NCI-H69 (cell line): ENCODE measurements at regions not wholly inside any gene's neighbourhood (a gene's known extent, or its start where the extent isn't known, plus 50 kb on each side); places are given as distances from the start of the nearest gene placed in this dataset.
"Not testable (repeated sequence)": the region's sequence is repeated elsewhere in the genome, so short reads cannot be mapped to it uniquely, and the experiment has no call there.

Source experiments
- DNase-seq: peaks from one replicate; lab custom pipeline; 2025; lab: John Stamatoyannopoulos, UW

DNA sequence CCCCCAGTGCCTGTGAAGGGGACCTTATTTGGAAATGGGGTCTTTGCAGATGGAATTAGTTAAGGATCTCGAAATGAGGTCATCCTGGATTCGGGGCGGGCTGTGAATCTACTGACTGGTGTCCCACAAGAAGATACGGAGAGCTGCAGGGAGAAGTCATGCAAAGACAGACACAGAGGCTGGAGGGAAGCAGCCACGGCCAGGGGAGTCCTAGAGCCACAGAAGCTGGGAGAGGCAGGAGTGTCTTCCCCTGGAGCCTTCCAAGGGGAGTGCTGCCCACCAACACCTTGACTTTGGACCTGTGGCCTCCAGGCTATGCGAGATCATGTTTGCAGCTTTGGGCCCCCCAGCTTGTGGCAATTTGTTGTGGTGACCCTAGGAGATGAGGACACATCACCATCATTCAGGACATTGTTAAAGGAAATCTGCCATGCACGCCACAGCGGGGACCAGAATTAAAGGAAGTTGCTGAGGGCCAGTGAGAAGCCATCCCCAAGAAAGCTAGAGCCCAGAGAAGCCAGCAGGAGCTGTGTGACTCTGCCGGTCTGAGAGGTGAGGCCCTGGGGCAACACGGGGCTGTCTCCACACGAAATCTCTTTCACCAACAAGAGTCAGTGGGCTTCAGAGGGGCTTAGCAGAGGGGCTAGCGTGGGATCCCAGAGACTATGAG lies 434.7 kb downstream of the BRD1 start:
- no peak for DNase-seq

DNA sequence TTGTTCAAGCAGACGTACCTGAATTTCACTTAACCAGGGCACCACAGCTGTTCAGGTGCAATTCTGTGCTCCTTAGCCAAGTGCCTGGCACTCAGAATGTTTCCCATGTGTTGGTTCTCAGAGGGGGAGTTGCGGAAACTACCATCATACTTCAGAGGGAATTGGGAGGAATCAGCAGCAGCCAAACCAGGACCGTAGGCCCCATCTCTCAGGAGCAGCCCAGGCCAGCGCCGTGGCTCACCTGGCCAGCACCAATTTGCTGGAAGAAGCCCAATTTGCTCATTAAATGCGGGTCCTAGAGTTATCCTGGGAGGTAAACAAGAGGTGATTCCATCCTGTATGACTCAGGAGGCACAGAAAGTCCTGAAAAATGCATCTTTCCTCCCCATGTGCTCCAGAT lies 435.4 kb downstream of the BRD1 start:
- DNase-seq: no peak

DNA sequence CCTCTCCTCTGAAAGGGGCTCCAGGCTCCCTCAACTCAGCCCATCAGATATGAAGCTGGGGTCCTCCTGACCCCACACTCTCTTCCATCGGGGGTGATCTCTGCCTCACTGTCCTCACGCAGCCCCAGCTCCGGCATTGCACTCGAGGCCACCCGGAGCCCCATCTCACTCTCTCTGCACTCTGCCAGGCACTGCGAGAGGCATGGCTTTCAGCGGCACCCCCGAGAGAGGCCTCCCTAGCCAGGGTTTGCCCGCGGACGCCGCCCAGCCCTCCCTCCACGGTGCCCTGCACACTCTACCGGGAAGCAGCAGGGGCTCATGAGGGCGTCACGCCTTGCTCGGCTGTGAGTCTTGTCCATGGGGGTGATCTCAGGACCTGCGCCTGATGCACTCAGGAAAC lies 436.2 kb downstream of the BRD1 start:
- no peak for DNase-seq

DNA sequence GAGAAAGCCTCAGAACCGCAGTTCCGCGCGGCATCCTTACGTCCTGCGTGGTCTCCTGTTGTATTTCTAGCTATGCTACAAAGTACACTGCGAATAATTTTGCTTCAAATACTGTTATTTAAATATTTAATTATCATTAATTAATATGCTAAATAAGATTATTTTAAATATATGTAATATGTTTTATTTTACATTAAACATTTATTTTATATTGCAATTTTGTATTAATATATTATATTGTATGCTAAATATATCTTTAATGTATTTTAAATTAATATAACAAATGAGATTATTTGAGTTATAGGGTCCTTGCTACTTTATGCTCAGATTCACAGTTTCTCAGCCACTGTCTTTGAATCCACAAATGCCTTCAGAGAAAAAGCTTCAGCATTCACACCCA lies 436.7 kb downstream of the BRD1 start:
- no peak for DNase-seq

DNA sequence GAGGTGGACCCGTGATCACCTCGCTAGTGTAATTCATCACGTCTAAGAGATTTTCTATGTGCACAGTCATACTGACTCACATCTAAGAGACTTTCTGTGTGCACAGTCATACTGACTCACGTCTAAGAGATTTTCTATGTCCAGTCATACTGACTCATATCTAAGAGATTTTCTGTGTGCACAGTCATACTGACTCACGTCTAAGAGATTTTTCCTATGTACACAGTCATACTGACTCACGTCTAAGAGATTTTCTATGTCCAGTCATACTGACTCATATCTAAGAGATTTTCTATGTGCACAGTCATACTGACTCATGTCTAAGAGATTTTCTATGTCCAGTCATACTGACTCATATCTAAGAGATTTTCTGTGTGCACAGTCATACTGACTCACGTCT lies 443.8 kb downstream of the BRD1 start:
- not testable (repeated sequence) for DNase-seq

DNA sequence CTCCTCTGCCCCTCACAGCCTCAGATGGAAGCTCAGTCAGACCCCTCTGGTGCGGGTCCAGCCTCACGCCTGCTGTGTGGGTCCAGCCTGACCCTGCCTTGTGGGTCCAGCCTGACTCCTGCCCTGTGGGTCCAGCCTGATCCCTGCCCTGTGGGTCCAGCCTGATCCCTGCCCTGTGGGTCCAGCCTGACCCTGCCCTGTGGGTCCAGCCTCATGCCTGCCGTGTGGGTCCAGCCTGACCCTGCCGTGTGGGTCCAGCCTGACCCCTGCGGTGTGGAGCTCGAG lies 445.3 kb downstream of the BRD1 start:
- no peak for DNase-seq

DNA sequence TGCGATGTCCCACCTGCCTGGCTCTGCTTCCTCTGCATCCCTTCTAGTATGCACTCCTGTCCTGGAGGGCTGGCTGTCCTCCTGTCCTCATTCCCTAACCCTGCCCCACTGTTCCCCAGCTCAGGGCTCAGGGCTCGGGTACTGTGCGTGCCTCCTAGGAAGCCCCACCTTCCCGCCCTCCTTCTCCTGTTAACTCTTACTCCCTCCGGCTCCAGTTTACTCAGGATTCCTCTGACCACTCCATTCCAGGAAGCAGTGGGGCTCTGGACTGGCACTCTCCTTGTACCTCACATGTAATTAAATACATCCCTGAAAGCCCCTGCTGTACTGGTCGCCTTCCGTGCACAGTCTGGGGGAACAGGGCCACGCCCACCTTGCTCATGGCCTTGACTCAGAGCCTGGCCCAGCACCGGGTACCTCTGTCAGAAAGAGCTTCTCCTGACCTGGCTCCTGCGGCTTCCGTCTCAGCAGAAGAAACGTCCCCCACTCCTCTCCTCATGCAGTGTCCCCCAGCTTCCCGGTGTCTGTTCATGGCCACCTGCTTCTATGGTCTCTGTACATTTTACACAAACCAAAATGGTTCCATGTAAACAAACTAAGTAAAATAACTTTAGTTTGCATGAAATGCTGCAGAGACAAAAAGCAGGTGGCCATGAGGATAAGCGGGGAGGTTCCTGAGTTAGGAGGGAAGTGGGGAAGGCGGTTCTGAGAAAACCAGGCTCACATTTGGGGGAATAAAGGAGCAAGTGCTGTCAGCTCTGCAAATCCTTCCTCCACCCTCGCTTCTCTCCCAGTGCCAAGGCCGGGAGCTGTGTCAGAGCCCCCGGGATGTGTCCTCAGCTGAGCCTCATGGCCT lies 445.9 kb downstream of the BRD1 start:
- no peak for DNase-seq

DNA sequence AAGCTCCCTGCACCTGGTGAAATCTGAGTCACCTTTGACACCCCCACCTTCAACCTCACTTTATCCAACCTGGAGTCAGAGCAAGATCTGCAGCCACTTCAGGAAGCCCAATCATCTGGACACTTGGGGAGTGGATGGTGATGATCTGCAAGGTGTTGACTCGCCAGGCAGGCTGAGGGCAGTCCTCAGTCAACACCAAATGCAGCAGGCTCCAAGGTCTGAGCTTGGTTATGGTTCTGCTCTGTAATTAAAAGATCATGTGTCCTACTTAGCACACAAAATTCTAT lies 446.9 kb downstream of the BRD1 start:
- DNase-seq: peak; percentile 40

DNA sequence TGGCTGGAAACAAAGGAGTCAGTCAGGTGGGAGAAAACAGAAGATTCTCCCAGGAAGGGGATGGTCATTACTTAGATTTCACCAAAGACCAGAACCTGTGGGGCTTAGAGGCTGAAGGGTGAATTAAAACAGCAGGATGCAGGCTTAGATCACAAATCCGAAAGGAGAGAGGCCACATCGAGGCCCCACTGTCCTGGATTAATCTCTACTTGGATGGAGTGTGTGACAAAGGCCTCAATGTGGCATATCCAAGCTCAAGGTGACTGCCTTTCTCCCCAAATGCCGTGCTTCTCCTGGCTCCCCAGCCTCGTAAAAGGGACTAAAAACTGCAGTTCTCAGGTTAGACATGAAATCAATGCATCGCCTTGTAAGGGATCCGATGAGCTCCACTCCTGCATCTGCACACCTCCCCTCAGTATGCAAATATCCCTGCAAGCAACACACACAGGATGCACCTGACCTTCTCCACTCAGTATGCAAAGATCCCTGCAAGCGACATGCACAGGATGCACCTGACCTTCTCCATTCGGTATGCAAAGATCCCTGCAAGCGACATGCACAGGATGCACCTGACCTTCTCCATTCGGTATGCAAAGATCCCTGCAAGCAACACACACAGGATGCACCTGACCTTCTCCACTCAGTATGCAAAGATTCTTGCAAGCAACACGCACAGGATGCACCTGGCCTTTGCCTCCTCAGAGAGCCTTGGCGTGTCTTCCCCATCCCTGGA lies 447.4 kb downstream of the BRD1 start:
- DNase-seq: no peak

DNA sequence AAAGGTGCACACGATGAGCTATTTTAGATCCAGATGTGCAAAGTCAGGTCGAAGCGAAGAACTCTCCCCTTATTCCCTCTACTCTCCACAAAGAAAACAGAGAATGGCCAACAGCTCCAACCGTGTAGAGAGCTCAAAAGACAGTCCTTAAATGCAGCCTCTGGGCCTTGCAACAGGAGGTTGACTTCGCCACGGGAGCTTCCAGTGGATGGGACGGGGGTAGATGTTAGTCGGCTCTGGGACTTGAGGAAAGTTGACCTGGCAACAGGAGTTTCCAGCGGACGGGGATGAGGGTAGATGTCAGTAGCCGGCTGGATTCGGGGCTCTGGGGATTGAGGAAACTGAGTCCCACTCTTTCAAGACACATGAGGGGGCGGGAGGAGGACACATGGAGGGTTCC lies 450.4 kb downstream of the BRD1 start:
- no peak for DNase-seq

DNA sequence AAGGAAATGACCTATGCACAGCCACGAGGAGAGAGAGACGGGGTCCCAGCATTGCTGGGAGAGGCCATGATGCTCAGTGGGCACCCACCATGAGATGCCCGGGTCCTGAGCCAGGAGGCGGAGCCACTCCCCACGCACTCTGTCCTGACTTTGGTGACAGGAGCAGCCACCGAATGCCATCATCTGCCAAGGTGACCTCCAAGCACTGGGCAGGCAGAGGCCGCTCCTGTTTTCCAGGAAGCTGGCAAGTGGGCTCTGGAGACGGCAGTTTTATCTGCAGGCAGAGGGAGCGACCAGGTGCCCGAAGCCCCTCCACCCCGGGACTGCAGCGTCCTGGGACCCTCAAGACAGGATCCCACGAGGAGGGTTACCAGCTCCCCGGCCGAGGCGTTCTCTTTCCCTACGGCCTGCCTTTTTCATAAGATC lies 453.9 kb downstream of the BRD1 start:
- no peak for DNase-seq

DNA sequence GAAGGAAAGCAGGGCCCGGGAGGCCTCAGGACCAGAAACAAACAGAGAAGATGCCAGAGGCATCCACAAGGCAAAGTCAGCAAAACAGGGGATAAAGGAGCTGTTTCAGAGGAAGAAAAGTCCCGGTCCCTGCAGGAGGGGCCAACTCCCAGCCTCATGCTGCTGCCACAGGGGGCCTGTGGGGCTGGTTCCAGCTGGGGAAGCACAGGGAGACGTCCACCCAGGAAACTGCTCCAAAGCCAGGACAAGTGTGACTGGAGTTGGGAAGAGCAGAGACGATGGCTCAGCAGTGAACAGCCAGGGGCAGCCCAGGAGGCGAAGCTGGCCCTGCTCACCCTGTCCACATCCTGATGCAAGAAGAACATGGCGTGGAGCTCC lies 454.4 kb downstream of the BRD1 start:
- DNase-seq: no peak

DNA sequence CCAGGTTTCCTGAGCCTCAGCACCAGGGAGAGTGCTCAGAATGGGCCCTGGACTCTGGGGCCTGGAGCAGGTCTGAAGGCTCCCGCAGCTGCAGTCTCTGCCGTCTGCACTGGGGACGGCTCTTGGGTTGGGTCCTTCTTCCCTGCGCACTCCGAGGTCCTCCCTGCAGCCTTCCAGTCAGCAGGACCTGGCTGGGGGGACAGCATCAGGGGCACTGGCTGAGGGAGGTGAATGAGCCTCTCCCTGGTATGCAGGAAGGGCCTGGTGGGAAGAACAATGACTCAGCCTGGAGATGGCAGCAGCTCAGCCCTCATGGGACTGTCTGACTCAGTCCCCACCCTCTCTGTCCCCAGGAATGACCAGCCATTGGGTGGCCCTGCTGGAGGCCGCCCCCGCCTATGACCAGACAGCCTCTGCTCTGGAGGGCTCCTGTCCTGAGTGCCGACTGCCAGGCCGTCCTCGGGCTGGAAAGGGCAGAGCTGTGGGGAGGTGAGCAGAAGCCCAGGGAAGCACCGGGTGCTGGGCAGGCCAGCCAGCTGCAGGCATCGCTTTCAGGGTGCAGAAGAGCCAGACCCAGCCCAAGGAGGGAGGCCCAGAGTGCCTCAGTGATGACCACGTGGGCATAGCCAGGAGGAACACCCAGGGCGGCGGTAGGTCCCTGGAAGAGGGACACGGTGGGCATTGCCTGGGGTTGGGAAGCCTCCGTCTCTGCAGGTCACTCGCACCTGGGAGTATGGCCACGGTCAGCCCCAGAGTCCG lies 455.0 kb downstream of the BRD1 start:
- DNase-seq: peak; percentile 36

DNA sequence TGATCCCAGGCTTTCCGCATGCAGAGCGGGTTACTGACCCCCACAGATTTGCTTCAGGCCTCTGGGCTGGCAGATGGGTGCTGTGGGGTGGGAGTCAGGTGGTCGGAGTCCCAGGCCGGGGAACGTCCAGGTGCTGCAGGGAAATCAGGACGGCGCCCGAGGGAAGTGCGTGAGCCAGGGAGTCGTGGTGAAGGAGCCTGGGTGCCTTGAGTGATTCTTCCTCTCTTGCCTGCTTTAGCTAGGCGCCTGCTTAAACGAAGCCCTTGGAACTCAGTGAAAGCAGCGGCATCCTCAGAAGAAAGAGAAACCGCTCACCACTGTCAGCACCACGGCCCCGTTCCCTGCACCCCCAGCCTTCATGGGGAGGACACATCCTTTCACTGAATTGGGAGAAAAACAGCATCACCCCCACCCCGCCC lies 455.6 kb downstream of the BRD1 start:
- no peak for DNase-seq

DNA sequence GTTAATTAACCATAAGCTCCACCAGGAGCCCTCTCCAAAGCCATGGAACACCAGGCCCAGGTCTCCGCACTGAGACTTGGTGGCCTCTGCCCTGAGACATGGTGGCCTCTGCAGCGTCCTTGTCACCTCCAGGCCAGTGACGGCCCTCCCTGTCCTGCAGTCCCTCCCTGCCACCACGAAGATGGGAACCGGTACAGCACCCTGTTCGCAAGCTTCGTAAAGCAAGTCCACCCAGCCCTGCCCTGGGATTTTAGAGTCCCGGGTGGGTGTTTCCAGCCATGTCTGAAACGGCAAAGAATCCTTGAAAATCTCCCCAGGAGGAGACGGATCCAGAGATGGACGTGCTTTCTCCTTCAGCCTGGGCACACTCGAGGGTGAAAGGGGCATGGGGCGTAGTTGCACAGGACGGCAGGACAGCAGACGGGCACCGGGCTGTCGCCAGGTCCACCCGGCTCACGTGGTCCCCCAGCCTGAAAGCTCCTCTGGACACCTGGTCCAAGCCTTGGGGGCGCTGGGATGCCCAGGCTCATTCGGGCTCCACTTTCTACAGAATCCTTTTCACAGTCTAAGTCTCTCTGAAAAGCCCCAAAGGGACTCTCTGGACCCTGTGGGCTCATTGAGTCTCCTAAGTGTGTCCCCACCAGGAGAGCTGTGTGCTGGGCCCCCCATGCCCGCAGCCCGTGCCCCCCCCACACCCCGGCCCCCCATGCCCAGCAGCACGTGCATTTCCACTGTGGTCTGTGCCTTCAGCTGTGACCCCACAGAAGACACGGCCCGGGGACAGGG lies 456.2 kb downstream of the BRD1 start:
- DNase-seq: no peak

DNA sequence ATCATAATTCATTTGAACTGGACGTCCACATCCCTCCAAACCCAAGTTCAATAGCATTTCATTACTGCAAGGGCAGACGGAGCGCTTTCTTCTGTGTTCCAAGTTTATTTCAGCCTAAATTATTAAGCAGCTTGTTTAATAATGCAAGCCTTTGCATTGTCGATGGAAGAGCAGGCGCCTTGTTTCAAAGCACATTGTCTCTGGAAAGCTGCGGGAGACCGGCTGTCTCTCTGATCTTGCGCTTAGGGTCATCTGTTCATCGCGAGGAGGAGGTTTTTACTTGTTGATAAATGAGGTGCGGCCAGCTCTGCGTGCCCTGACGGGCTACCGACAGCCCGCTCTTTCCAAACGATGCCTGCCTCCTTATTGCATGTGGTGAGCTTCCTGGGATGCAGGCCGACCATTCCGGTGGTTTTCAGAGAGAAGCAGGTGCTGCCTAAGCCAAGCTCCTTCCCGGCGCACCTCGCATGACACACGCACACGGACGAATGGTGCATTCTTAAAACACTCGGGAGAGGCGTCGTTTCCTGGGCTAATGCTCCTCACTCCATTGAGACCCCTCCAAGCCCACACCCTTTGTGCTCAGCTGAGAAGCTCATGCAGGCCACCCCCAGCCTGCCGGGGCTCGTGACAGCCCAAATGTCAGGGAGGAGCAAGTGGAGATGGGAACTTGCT lies 456.9 kb downstream of the BRD1 start:
- no peak for DNase-seq

DNA sequence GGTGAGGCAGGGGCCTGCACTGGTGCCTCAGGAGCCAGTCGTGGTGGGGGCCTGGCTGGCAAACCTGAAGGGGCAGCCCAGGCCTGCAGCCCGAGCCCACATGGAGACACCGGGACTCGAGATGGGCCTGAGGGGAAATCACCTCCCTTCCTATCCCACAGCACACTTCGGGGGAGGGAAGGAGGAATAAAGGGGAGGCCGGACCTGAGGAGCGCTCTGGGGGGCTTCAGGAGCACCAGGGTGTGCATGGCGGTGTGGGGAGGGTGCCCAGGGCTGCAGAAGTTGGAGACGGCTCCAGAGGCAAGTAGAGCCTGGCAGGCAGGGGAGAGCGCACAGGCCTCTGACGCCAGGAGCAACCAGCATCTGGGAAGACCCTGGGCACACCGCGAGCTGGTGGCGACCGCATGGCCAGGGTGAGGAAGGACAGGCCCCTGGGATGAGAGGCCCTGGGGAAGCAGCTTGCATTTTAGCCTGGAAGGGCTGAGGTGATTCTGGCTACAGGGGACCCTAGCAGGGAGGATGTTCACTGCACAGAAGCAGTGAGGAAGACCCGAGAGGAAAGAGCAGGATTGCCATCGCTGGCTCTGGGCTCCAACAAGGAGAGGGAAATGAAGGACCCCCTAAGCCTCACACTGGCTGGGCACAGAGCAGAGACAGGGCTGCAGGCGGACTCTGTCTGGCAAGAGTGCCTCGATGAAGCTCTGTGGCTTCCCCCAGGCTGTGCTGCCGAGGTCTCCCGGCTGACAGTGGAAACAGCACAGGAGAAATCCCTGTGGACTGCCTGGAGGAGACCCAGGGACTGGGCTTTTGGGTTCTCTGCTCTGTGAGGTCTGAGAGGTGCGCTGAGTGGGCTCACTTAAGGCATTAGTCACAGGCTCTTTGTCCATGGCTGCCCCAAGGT lies 457.7 kb downstream of the BRD1 start:
- no peak for DNase-seq

DNA sequence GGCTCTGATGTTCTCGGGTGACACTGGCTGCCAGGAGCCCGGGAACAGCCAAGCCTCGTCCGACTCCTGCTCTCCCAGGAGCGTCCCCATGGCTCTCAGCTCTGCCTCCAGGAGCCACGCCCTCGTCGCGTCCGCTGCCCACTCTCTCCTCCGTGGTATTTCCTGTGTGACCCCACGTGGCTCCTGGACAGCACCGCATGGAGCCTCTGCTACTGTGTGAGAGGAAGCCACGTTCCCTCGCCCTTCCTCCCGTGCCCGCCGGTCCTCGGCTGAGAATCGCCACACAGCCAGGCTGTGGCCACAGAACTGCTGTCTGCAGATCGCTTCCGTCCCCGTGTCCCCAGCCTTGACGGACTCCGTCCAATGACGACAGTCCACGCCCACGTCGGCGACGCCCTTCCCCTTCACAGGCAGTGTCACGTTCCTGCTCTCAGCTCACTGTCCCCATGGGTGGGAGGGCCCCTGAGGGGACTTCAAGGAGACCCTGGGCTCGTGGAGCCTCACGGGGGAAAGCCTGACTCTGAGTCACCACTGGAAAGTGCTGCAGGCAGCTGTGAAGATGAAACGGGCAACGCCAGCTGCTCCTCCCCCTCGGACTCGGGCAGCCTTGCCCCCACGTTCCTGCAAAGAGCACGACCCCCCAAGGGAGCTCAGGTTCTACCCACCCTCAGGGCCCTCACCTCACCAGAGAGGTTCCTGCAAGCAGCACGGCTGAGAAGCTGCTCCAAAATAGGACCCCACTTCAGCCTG lies 458.5 kb downstream of the BRD1 start:
- DNase-seq: peak; percentile 74

DNA sequence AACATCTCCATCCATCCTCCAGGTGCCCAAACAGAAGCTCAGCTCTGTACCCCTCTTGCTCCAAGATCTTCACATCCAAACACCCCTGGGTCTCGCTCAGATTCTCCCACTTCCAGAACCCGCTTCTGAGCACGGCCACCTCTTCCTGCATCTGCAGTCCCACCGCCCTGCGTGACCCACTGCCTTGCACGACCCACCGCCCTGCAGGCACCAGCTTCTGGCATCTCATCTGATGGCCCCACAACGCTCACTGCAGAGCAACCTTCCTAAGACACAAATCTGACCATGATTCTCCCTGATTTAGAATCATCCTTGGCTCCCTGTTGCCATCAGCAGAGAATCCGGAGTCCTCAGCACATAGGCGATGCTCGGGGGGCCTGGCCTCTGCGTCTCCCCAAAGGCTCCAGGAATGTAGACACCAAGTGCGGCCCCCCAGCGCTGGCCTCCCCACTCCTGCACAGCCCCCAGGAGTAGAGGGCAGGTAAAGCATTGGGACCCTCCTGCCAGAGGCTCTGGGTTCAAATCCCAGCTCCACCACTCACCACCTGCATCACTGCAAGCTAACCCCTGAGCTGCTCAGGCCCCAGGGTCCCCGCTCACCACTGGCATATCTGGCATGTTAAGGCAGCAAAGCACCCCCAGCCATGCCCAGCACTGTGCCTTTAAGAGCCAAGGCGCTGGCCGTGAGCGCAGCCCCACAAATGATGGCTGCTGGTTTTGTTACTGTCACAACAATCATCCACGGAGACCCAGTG lies 459.3 kb downstream of the BRD1 start:
- no peak for DNase-seq
